ENCODE measurements at regions not wholly inside any gene's neighbourhood (a gene's known extent, or its start where the extent isn't known, plus 50 kb on each side); places are given as distances from the start of the nearest gene placed in this dataset.

GRCh38 chr1:94678202-94678848 is 136.8 kb upstream of the F3 start:
- no peak for DNase-seq (ENCODE audit: low spot score)
- 80% methylated on average over 11 of the region's 11 CpGs for WGBS
- TF ChIP-seq RXRA (IDR thresholded peaks at IDR 0.05) (no peak), NR2F2 (IDR thresholded peaks at IDR 0.05) (peak; percentile 87), FOXA1 (IDR thresholded peaks at IDR 0.05) (no peak), TAF1 (conservative IDR thresholded peaks at IDR 0.05) (no peak)
- TF ChIP-seq, protein P1, sequence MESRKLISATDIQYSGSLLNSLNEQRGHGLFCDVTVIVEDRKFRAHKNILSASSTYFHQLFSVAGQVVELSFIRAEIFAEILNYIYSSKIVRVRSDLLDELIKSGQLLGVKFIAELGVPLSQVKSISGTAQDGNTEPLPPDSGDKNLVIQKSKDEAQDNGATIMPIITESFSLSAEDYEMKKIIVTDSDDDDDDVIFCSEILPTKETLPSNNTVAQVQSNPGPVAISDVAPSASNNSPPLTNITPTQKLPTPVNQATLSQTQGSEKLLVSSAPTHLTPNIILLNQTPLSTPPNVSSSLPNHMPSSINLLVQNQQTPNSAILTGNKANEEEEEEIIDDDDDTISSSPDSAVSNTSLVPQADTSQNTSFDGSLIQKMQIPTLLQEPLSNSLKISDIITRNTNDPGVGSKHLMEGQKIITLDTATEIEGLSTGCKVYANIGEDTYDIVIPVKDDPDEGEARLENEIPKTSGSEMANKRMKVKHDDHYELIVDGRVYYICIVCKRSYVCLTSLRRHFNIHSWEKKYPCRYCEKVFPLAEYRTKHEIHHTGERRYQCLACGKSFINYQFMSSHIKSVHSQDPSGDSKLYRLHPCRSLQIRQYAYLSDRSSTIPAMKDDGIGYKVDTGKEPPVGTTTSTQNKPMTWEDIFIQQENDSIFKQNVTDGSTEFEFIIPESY (IDR thresholded peaks at IDR 0.05): no peak

DNA sequence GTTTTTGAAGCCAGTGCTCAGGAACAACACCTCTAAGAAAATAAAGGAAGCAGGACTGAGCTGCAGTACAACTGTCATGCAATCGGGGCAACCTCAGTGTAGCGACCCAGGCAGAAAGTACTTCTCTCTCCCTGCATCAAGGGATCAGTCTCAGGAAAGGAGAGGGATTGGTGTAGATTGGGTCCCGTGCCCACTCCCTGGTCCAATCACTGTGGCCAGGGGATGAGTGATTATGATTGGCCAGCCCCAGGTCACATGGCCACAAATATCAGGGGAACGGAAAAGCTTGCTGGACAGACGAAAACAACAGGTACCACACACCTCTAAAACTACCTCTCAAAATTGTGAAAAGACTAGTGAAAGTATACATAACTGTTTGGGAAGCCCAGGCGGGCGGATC is 136.2 kb upstream of the F3 start:
- no peak for DNase-seq (ENCODE audit: low spot score)
- Histone ChIP-seq H3K4me1 (ENCODE audit: control insufficient read depth in 4 of 4, insufficient read depth in 4 of 4, low read length in 3 of 4) (no peaks in the 10 kb centered on the region), H3K4me3 (ENCODE audit: low read depth in 1 of 3, low read length in 3 of 3) (no peak overlapping the region), H3K36me3 (ENCODE audit: control insufficient read depth in 4 of 4, insufficient read depth in 3 of 4, low read depth in 1 of 4, low read length in 3 of 4) (no peaks in the 10 kb centered on the region), H3K9me3 (ENCODE audit: control insufficient read depth in 4 of 4, low read length in 3 of 4) (no peaks in the 10 kb centered on the region), H3K27ac (ENCODE audit: low read depth in 1 of 2, low read length in 2 of 2) (no peak overlapping the region), H3K27me3 (ENCODE audit: control insufficient read depth in 4 of 4, insufficient read depth in 4 of 4, low read length in 3 of 4) (no peaks in the 10 kb centered on the region), H3K9ac (ENCODE audit: low read depth in 1 of 2, low read length in 2 of 2) (no peak overlapping the region)
- TF ChIP-seq NR2F2 (IDR thresholded peaks at IDR 0.05) (no peak), REST (IDR thresholded peaks at IDR 0.05) (no peak), GABPA (IDR thresholded peaks at IDR 0.05 in 1 of 2, conservative IDR thresholded peaks at IDR 0.05 in 1 of 2) (no peak), TAF1 (conservative IDR thresholded peaks at IDR 0.05) (no peak), YY1 (IDR thresholded peaks at IDR 0.05) (no peak), HNF4A (conservative IDR thresholded peaks at IDR 0.05) (no peak), RAD21 (IDR thresholded peaks at IDR 0.05) (no peak)
- TF ChIP-seq, protein P2, sequence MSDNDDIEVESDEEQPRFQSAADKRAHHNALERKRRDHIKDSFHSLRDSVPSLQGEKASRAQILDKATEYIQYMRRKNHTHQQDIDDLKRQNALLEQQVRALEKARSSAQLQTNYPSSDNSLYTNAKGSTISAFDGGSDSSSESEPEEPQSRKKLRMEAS (IDR thresholded peaks at IDR 0.05): no peak
- WGBS: 85% methylated on average over 7 of the region's 7 CpGs

More at GRCh38 chr1:94678202-94678848, 136.8 kb upstream of the F3 start:
- Histone ChIP-seq H3K9me3 (ENCODE audit: control insufficient read depth in 4 of 4, low read length in 3 of 4) (no peaks in the 10 kb centered on the region), H3K4me3 (ENCODE audit: low read depth in 1 of 3, low read length in 3 of 3) (no peak overlapping the region), H3K27me3 (ENCODE audit: control insufficient read depth in 4 of 4, insufficient read depth in 4 of 4, low read length in 3 of 4) (no peaks in the 10 kb centered on the region), H3K27ac (ENCODE audit: low read depth in 1 of 2, low read length in 2 of 2) (no peak overlapping the region), H3K36me3 (ENCODE audit: control insufficient read depth in 4 of 4, insufficient read depth in 3 of 4, low read depth in 1 of 4, low read length in 3 of 4) (no peaks in the 10 kb centered on the region), H3K4me1 (ENCODE audit: control insufficient read depth in 4 of 4, insufficient read depth in 4 of 4, low read length in 3 of 4) (no peaks in the 10 kb centered on the region), H3K9ac (ENCODE audit: low read depth in 1 of 2, low read length in 2 of 2) (no peak overlapping the region)

DNA sequence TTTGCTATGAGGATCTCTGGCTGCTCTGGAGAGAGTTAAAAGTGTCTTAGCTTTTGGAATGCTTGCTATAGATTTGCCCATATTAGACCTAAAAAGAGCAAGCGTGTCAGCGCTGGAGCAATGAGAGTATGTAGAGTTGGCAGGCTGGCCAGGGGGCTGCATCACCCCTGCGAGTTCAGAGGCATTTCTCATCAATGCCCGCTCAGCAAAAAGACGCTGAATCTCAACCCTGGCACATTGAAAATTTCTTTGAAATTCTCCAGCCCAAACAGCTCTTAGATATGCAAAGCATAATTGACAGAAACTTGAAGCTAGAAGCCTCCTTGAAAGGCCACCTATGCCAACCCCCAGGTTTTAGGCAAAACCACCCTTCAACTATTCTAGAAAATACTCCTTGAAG is 135.5 kb upstream of the F3 start:
- TF ChIP-seq JUND (IDR thresholded peaks at IDR 0.05) (no peak), RAD21 (IDR thresholded peaks at IDR 0.05) (no peak), TAF1 (conservative IDR thresholded peaks at IDR 0.05) (no peak), EGR1 (IDR thresholded peaks at IDR 0.05; ENCODE audit: low read depth in 2 of 2) (no peak), NR2F2 (IDR thresholded peaks at IDR 0.05) (no peak)
- TF ChIP-seq, protein P1 (IDR thresholded peaks at IDR 0.05): no peak
- TF ChIP-seq, protein P3, sequence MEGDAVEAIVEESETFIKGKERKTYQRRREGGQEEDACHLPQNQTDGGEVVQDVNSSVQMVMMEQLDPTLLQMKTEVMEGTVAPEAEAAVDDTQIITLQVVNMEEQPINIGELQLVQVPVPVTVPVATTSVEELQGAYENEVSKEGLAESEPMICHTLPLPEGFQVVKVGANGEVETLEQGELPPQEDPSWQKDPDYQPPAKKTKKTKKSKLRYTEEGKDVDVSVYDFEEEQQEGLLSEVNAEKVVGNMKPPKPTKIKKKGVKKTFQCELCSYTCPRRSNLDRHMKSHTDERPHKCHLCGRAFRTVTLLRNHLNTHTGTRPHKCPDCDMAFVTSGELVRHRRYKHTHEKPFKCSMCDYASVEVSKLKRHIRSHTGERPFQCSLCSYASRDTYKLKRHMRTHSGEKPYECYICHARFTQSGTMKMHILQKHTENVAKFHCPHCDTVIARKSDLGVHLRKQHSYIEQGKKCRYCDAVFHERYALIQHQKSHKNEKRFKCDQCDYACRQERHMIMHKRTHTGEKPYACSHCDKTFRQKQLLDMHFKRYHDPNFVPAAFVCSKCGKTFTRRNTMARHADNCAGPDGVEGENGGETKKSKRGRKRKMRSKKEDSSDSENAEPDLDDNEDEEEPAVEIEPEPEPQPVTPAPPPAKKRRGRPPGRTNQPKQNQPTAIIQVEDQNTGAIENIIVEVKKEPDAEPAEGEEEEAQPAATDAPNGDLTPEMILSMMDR (IDR thresholded peaks at IDR 0.05; ENCODE audit: low read depth, low read length, missing input control): no peak
- Histone ChIP-seq H3K4me1 (ENCODE audit: control insufficient read depth in 4 of 4, insufficient read depth in 4 of 4, low read length in 3 of 4) (no peaks in the 10 kb centered on the region), H3K27me3 (ENCODE audit: control insufficient read depth in 4 of 4, insufficient read depth in 4 of 4, low read length in 3 of 4) (no peaks in the 10 kb centered on the region), H3K9ac (ENCODE audit: low read depth in 1 of 2, low read length in 2 of 2) (no peak overlapping the region), H3K36me3 (ENCODE audit: control insufficient read depth in 4 of 4, insufficient read depth in 3 of 4, low read depth in 1 of 4, low read length in 3 of 4) (no peaks in the 10 kb centered on the region), H3K27ac (ENCODE audit: low read depth in 1 of 2, low read length in 2 of 2) (no peak overlapping the region), H3K9me3 (ENCODE audit: control insufficient read depth in 4 of 4, low read length in 3 of 4) (no peaks in the 10 kb centered on the region), H3K4me3 (ENCODE audit: low read depth in 1 of 3, low read length in 3 of 3) (no peak overlapping the region)
- DNase-seq (ENCODE audit: low spot score): no peak
- WGBS: 73% methylated on average over 5 of the region's 5 CpGs

Measured in liver (tissue), 8 donors.